ENCODE measurements at regions not wholly inside any gene's neighbourhood (a gene's known extent, or its start where the extent isn't known, plus 50 kb on each side); places are given as distances from the start of the nearest gene placed in this dataset.

GRCh38 chr5:3389471-3390026 lies 206.1 kb upstream of the IRX1 start:
- no peak for DNase-seq
- Histone ChIP-seq H4K20me1 (ENCODE audit: control insufficient read depth, insufficient read depth, low read length, poor library complexity, severe bottlenecking) (no peaks in the 10 kb centered on the region), H3K4me3 (ENCODE audit: control extremely low read depth in 1 of 5, extremely low read depth in 1 of 5, insufficient read depth in 1 of 5, low read depth in 2 of 5, low read length in 4 of 5) (no peak overlapping the region), H3K9ac (ENCODE audit: low read length) (no peak overlapping the region), H3K4me2 (replicated peaks; ENCODE audit: low read depth, low read length, poor library complexity, severe bottlenecking) (no peak overlapping the region), H3K9me3 (ENCODE audit: control extremely low read depth in 1 of 3, control insufficient read depth in 2 of 3, insufficient read depth in 1 of 3, low read length in 2 of 3) (peaks cover 0 to 45% (median 0%) of the 10 kb centered on the region in 3 donors), H2AFZ (ENCODE audit: insufficient read depth, low read depth, low read length, poor library complexity, severe bottlenecking) (no peak overlapping the region), H3K27ac (ENCODE audit: low read length in 2 of 2) (no peak overlapping the region), H3K4me1 (ENCODE audit: control insufficient read depth in 2 of 2, insufficient read depth in 2 of 2, low read length in 2 of 2) (no peaks in the 10 kb centered on the region), H3K36me3 (replicated peaks in 1 of 2; ENCODE audit: control extremely low read depth in 1 of 2, control insufficient read depth in 1 of 2, extremely low read depth in 1 of 2, insufficient read depth in 2 of 2, low read length in 1 of 2) (no peaks in the 10 kb centered on the region), H3K27me3 (replicated peaks in 1 of 4; ENCODE audit: control extremely low read depth in 1 of 4, control insufficient read depth in 3 of 4, insufficient read depth in 4 of 4, low read length in 3 of 4) (no peaks in the 10 kb centered on the region), H3K79me2 (ENCODE audit: control insufficient read depth, insufficient read depth, low read length) (no peaks in the 10 kb centered on the region)
- H3K27ac Mint-ChIP-seq: no peak overlapping the region
- ChIA-PET CTCF (interaction anchor here (0.6 kb wide), 1 partner anchor 412 kb away, joined by 3 read pairs; no protein-coding TSS in a partner anchor), POLR2A (no interaction called here)
- TF ChIP-seq, protein P1, sequence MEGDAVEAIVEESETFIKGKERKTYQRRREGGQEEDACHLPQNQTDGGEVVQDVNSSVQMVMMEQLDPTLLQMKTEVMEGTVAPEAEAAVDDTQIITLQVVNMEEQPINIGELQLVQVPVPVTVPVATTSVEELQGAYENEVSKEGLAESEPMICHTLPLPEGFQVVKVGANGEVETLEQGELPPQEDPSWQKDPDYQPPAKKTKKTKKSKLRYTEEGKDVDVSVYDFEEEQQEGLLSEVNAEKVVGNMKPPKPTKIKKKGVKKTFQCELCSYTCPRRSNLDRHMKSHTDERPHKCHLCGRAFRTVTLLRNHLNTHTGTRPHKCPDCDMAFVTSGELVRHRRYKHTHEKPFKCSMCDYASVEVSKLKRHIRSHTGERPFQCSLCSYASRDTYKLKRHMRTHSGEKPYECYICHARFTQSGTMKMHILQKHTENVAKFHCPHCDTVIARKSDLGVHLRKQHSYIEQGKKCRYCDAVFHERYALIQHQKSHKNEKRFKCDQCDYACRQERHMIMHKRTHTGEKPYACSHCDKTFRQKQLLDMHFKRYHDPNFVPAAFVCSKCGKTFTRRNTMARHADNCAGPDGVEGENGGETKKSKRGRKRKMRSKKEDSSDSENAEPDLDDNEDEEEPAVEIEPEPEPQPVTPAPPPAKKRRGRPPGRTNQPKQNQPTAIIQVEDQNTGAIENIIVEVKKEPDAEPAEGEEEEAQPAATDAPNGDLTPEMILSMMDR (IDR thresholded peaks at IDR 0.05): no peak
- no peak for TF ChIP-seq EZH2 (IDR thresholded peaks at IDR 0.05; ENCODE audit: borderline replicate concordance, insufficient read depth, low read depth, low read length, poor library complexity, severe bottlenecking)
- no peaks in the 10 kb centered on the region for H3K4me1 Mint-ChIP-seq
- H3K27me3 Mint-ChIP-seq: no peaks in the 10 kb centered on the region
- intact Hi-C loops (cut with micrococcal nuclease): no loop called here
- H3K4me3 Mint-ChIP-seq: no peak overlapping the region
- ATAC-seq (ENCODE audit: low read depth): no peak
- 86% methylated on average over 9 of the region's 11 CpGs for WGBS (ENCODE audit: insufficient coverage)
- H3K9me3 Mint-ChIP-seq (ENCODE audit: insufficient read depth): peaks cover 3% of the 10 kb centered on the region

DNA sequence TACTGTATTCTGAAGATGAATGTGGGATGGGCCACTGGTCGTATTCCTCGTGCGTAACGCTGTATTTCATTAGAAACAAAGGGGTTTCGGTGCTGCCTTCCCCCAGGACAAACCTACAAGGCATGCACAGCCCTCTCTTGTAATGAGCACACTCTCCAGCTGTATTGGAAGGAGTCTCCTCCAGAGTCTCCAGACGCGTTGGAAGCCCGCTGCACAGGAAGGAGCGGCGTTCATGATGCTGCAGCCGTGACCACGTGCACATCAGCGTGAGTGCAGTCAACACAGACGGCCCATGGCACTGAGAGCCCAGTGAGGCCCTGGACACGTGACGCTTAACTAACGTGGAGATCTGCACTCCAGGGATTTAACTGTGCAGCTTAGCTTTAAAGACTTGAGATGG lies 209.0 kb upstream of the IRX1 start:
- POLR2A ChIA-PET: no interaction called here
- no peak overlapping the region for H3K4me3 Mint-ChIP-seq

More for the DNA sequence above, 209.0 kb upstream of the IRX1 start:
- no peak overlapping the region for H2AFZ ChIP-seq (ENCODE audit: insufficient read depth, low read depth, low read length, poor library complexity, severe bottlenecking)
- ATAC-seq (ENCODE audit: low read depth) (no peak), DNase-seq (no peak)
- no peak overlapping the region for H3K9ac ChIP-seq (ENCODE audit: low read length)
- no peaks in the 10 kb centered on the region for H4K20me1 ChIP-seq (ENCODE audit: control insufficient read depth, insufficient read depth, low read length, poor library complexity, severe bottlenecking)
- H3K27me3 Mint-ChIP-seq: no peaks in the 10 kb centered on the region
- H3K27ac ChIP-seq (ENCODE audit: low read length in 2 of 2): no peak overlapping the region
- intact Hi-C loops (cut with micrococcal nuclease): no loop called here
- CTCF ChIA-PET: no interaction called here
- no peak for TF ChIP-seq EZH2 (IDR thresholded peaks at IDR 0.05; ENCODE audit: borderline replicate concordance, insufficient read depth, low read depth, low read length, poor library complexity, severe bottlenecking)
- TF ChIP-seq, protein P1 (IDR thresholded peaks at IDR 0.05): no peak
- H3K4me3 ChIP-seq (ENCODE audit: control extremely low read depth in 1 of 5, extremely low read depth in 1 of 5, insufficient read depth in 1 of 5, low read depth in 2 of 5, low read length in 4 of 5): no peak overlapping the region
- H3K4me1 Mint-ChIP-seq: no peaks in the 10 kb centered on the region
- no peaks in the 10 kb centered on the region for H3K4me1 ChIP-seq (ENCODE audit: control insufficient read depth in 2 of 2, insufficient read depth in 2 of 2, low read length in 2 of 2)
- no peaks in the 10 kb centered on the region for H3K36me3 ChIP-seq (replicated peaks in 1 of 2; ENCODE audit: control extremely low read depth in 1 of 2, control insufficient read depth in 1 of 2, extremely low read depth in 1 of 2, insufficient read depth in 2 of 2, low read length in 1 of 2)
- H3K4me2 ChIP-seq (replicated peaks; ENCODE audit: low read depth, low read length, poor library complexity, severe bottlenecking): no peak overlapping the region
- no peaks in the 10 kb centered on the region for H3K79me2 ChIP-seq (ENCODE audit: control insufficient read depth, insufficient read depth, low read length)
- peaks cover 3% of the 10 kb centered on the region for H3K9me3 Mint-ChIP-seq (ENCODE audit: insufficient read depth)
- no peak overlapping the region for H3K27ac Mint-ChIP-seq
- 93% methylated on average over 13 of the region's 17 CpGs for WGBS (ENCODE audit: insufficient coverage)
- H3K9me3 ChIP-seq (ENCODE audit: control extremely low read depth in 1 of 3, control insufficient read depth in 2 of 3, insufficient read depth in 1 of 3, low read length in 2 of 3): peaks cover 0 to 38% (median 0%) of the 10 kb centered on the region in 3 donors
- H3K27me3 ChIP-seq (replicated peaks in 1 of 4; ENCODE audit: control extremely low read depth in 1 of 4, control insufficient read depth in 3 of 4, insufficient read depth in 4 of 4, low read length in 3 of 4): no peaks in the 10 kb centered on the region
